Pancreas (tissue), 10 donors: ENCODE measurements at regions not wholly inside any gene's neighbourhood (a gene's known extent, or its start where the extent isn't known, plus 50 kb on each side); places are given as distances from the start of the nearest gene placed in this dataset.
A peak's percentile ranks its signal among the peaks of the same experiment; 100 is the strongest.

Experiments
- ATAC-seq, 4 donors: fragments of 200-7000 bp; cut with Tn5 transposase; one replicate each; pipeline versions ENCODE4 v1.8.0 to v1.9.1; 2020; ENCODE audit warnings: mild to moderate bottlenecking in 4 of 4, moderate library complexity in 4 of 4
- DNase-seq, 6 donors: peaks; one replicate each; pipeline ENCODE4 v3.0.0-alpha.2; 2020
- FAIRE-seq: peaks from 2 replicates; lab custom pipeline; 2012; peaks lifted over from hg19 to GRCh38; lab: Jason Lieb, UNC
- H3K27ac ChIP-seq, 4 donors: fragments of 200-600 bp; sonication (generic); 1 replicate in 3 of 4; 2 replicates in 1 of 4; pipeline versions ENCODE4 v1.5.0 to v1.8.0; 2020
- H3K27me3 ChIP-seq, 4 donors: fragments of 200-600 bp; one replicate each; pipeline ENCODE4 v1.8.0; 2021
- H3K36me3 ChIP-seq, 3 donors: fragments of 200-600 bp; sonication (generic) in 1 of 3; one replicate each; pipeline versions ENCODE4 v1.5.0 to v1.8.0; 2020 to 2021
- H3K4me1 ChIP-seq, 3 donors: fragments of 200-600 bp; one replicate each; pipeline ENCODE4 v1.8.0; 2021
- H3K4me3 ChIP-seq, 4 donors: fragments of 200-600 bp; sonication (generic) in 2 of 4; one replicate each; pipeline versions ENCODE4 v1.5.0 to v1.8.0; 2020 to 2021
- H3K9me3 ChIP-seq, 4 donors: fragments of 200-600 bp; one replicate each; pipeline ENCODE4 v1.8.0; 2021
- CTCF ChIP-seq, 4 donors: fragments of 200-600 bp; sonication (generic) in 3 of 4; IDR thresholded peaks; one replicate each; pipeline versions ENCODE4 v1.5.0 to v1.8.0; 2021; ENCODE audit warnings: antibody characterized with exemption in 4 of 4
- WGBS, 2 donors: extraction: QIAGEN DNeasy Blood & Tissue Kit; methylation state at CpG; one replicate each; pipeline ENCODE4 v1.1.7; 2013; 5-methylcytosine and 5-hydroxymethylcytosine counted together
- intact Hi-C, 3 donors: fragments of 100-400 bp; cut with DNase I; formaldehyde crosslinking; loops; one replicate each; pipeline versions ENCODE4 v1.11.1 to v1.14.2; 2022
- donor health status: healthy with polysubstance abuse.
- donor health status: DM: no; HTN: no; CAD: no; lungs with moderate emphysema.
- donor health status: DM: no; HTN: no; CAD: no.
- donor health status: control.
- donor health status: control.
- donor health status: Bipolar disorder and iron deficiency.
- donor health status: DM: yes; HTN: yes; CAD: no.
- donor health status: DM: no; HTN: no; CAD: no.
- donor health status: DM: no; HTN: no; CAD: no.
- donor health status: DM: yes; HTN: yes; CAD: no.

GRCh38 chr6:155543166-155543847 lies 87.7 kb upstream of the NOX3 start:
- Histone ChIP-seq H3K27me3 (no peaks in the 10 kb centered on the region), H3K4me3 (no peak overlapping the region), H3K27ac (no peak overlapping the region), H3K36me3 (no peaks in the 10 kb centered on the region), H3K4me1 (no peaks in the 10 kb centered on the region), H3K9me3 (no peaks in the 10 kb centered on the region)
- ATAC-seq = no peak
- no peak for DNase-seq
- intact Hi-C loops = no loop called here
- no peak for FAIRE-seq
- WGBS, 2 donors = 48 to 56% methylated on average over 6 of the region's 6 CpGs
- TF ChIP-seq CTCF (IDR thresholded peaks at IDR 0.05) = no peak

DNA sequence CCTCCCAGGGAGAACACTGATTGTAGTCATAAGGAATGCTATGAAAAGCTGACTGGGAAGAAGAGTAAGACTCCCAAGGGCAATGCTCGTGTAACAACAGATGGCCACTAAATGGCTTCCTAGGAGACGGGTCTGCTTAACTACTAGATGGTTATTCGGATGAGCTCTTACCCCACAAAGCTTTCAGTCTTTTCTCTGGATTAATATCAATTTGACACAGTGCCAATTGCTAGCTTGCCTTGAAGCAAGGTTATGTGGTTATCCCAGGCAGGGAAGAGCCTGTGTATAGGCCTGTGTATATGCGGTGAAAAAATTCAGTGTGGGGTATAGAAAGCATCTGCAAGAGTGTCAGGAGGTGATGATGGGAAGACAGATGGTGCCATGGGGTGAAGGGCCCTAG lies 86.4 kb upstream of the NOX3 start:
- Histone ChIP-seq H3K4me1 (no peaks in the 10 kb centered on the region), H3K9me3 (no peaks in the 10 kb centered on the region), H3K27ac (no peak overlapping the region), H3K36me3 (no peaks in the 10 kb centered on the region), H3K4me3 (no peak overlapping the region), H3K27me3 (no peaks in the 10 kb centered on the region)
- no peak for TF ChIP-seq CTCF (IDR thresholded peaks at IDR 0.05)
- DNase-seq (no peak), FAIRE-seq (no peak), ATAC-seq (peak in 2 of 4 donors; percentile 70 to 72)
- intact Hi-C loops = no loop called here
- WGBS, 2 donors = 80 to 89% methylated on average over 4 of the region's 4 CpGs

- WGBS, 2 donors = 64 to 81% methylated on average over 3 of the region's 3 CpGs
- H3K4me1 ChIP-seq = no peaks in the 10 kb centered on the region
Observed at GRCh38 chr6:155538708-155539390, 83.2 kb upstream of the NOX3 start.

GRCh38 chr6:155534678-155535077 lies 79.0 kb upstream of the NOX3 start:
- Histone ChIP-seq H3K27me3 (no peaks in the 10 kb centered on the region), H3K4me3 (no peak overlapping the region), H3K36me3 (no peaks in the 10 kb centered on the region), H3K9me3 (no peaks in the 10 kb centered on the region), H3K27ac (no peak overlapping the region), H3K4me1 (no peaks in the 10 kb centered on the region)
- WGBS, 2 donors = 90 to 92% methylated on average over 2 of the region's 2 CpGs
- ATAC-seq = no peak
- TF ChIP-seq CTCF (IDR thresholded peaks at IDR 0.05) = no peak
- intact Hi-C loops = no loop called here
- no peak for DNase-seq
- FAIRE-seq = no peak

More at GRCh38 chr6:155538708-155539390, 83.2 kb upstream of the NOX3 start:
- ATAC-seq = no peak
- Histone ChIP-seq H3K4me3 (no peak overlapping the region), H3K9me3 (no peaks in the 10 kb centered on the region), H3K27ac (no peak overlapping the region), H3K36me3 (no peaks in the 10 kb centered on the region), H3K27me3 (no peaks in the 10 kb centered on the region)
- no peak for DNase-seq
- TF ChIP-seq CTCF (IDR thresholded peaks at IDR 0.05) = no peak
- intact Hi-C loops = no loop called here
- no peak for FAIRE-seq
